ENCODE measurements at regions not wholly inside any gene's neighbourhood (a gene's known extent, or its start where the extent isn't known, plus 50 kb on each side); places are given as distances from the start of the nearest gene placed in this dataset.
"Not testable (repeated sequence)": the region's sequence is repeated elsewhere in the genome, so short reads cannot be mapped to it uniquely, and the experiment has no call there.

- no peak for DNase-seq
Measured at GRCh38 chr18:1503847-1504246, 599.2 kb downstream of the ADCYAP1 start.

GRCh38 chr18:1505856-1506255 lies 601.2 kb downstream of the ADCYAP1 start:
- DNase-seq, result no peak

- no peak for DNase-seq
Measured at GRCh38 chr18:1510542-1511179, 606.0 kb downstream of the ADCYAP1 start.

GRCh38 chr18:1511619-1512311 lies 607.1 kb downstream of the ADCYAP1 start:
- no peak for DNase-seq

DNA sequence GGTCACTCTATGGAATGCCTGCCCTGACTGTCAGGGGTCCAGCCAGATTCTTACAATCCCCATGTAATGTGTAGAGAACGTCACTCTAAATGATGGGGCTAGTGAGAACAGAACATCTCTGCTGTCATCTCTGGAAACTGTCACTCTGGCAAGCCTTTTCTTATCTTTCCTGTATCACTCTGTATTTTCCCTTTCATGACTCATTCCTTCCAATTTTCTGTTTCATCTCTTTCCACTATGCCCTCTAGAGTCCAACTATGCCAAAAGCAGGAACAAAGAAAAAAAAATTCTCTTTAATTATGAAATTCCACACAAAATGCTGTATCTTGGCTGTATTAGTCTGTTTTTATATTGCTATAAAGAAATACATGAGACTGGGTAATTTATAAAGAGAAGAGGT lies 608.8 kb downstream of the ADCYAP1 start:
- DNase-seq, result peak; percentile 0

DNA sequence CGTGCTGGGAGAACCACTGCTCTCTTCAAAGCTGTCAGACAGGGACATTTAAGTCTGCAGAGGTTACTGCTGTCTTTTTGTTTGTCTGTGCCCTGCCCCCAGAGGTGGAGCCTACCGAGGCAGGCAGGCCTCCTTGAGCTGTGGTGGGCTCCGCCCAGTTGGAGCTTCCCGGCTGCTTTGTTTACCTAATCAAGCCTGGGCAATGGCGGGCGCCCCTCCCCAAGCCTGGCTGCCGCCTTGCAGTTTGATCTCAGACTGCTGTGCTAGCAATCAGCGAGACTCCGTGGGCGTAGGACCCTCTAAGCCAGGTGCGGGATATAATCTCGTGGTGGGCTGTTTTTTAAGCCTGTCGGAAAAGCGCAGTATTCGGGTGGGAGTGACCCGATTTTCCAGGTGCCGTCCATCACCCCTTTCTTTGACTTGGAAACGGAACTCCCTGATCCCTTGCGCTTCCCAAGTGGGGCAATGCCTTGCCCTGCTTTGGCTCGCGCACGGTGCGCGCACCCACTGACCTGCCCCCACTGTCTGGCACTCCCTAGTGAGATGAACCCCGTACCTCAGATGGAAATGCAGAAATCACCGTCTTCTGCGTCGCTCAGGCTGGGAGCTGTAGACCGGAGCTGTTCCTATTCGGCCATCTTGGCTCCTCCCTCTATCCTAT lies 617.0 kb downstream of the ADCYAP1 start:
- DNase-seq, result not testable (repeated sequence)

DNA sequence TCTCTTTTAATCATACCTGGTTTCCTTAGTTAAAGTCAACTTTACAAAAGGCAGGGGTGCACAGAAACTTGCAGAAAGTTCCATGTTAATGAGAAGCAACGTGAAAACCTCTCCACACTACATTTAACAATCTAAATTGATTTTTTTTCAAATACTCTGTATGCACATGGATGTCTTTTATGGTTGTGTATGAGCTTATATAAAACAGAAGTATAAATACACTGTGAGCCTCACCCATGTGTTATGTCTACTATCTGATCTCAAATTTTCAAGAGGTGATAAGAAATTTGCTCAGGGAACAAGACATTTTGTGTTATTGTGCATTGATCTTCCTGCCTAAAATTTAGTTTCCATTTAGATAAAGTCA lies 617.6 kb downstream of the ADCYAP1 start:
- DNase-seq, result no peak

DNA sequence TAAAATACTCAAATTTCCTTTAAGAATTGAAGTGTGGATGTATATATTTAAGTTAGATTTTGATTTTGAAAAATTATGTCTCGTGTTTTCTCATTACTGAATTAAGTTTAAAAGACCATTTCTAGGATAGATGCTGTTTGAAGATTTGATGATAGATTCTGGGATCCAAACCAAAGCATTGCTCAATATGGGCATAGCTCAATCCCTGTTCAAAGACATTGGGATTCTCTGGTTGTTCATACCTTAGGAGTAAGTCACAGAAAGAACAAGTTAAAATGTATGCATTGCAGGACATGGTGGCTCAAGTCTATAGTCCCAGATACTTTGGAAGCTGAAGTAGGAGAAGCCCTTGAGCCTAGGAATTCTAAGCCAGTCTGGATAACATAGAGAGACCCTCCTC lies 622.3 kb downstream of the ADCYAP1 start:
- no peak for DNase-seq

GRCh38 chr18:1527805-1528204 lies 623.1 kb downstream of the ADCYAP1 start:
- no peak for DNase-seq

- DNase-seq, result no peak
Measured at GRCh38 chr18:1528447-1528846, 623.8 kb downstream of the ADCYAP1 start.

DNA sequence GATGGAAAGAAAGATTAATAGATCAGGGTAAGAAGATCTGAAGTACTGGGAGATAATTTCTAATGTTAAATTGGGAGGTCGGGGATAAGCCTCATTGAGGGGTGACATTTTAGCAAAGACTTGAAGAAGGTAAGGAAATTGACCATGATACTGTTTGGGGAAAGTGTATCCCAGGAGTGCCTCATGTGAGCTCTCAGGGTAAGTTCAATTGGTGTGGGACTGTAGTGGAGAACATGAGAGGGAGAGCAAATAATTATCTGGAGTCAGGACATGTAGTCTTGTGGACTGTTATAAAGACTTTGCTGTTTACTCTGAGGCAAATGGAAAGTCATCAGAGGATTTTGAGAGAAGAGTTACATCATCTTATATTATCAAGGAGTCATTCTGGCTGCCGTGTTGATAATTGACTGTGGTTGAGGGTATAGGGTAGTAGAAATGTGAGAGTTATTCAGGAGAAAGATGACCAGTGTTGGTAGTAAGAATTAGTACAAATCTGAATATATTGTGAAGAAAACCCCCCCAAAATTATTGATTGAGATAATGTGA lies 624.4 kb downstream of the ADCYAP1 start:
- no peak for DNase-seq

DNA sequence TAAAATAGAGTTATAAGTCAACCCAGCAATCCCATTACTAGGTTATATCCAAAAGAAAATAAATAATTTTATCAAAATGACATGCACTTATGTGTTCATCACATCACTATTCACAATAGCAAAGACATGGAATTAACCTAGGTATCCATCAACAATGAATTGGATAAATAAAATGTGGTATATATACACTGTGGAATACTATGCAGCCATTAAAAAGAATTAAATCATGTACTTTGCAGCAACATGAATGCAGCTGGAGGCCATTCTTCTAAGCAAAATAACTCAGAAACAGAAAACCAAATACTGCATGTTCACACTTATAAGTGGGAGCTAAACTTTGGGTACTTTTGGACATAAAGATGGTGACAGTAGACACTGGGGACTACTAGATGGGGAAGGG lies 626.0 kb downstream of the ADCYAP1 start:
- DNase-seq, result no peak

DNA sequence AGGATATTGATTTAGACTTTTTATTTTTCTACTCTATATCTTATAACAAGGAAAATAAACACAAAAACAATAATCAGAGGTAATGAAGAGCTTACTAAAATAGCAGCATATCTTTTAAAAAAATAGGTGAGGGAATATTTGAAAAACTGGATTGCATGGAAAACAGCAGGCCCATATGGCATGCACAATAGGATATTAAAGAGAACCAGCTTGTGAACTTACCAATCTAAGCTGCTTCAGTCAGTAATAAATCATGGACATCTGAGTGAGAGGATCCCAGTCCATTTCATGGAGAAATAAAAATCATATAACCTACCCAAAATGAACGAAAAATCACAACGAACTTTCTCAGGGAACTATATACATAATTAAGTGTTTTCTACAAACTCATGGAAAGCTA lies 634.6 kb downstream of the ADCYAP1 start:
- DNase-seq, result no peak

DNA sequence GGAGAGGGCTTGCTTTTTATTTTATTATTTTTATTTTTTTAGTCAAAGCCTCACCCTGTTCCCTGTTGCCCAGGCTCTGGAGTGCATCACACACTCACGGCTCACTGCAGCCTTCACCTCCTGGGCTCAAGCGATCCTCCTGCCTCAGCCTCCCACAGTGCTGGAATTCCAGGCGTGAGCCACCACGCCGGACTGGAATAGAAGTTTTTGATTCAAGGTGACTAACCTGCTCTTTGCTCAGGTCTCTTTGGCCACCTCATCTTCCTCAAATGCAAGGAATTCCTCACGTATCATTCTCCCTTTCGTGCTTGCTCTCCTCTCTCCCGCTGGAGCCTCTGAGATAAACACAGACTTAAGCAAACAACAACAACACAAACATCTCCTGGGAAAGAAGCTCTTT lies 636.8 kb downstream of the ADCYAP1 start:
- DNase-seq, result no peak

- no peak for DNase-seq
Measured at GRCh38 chr18:1542230-1542774, 637.6 kb downstream of the ADCYAP1 start.

DNA sequence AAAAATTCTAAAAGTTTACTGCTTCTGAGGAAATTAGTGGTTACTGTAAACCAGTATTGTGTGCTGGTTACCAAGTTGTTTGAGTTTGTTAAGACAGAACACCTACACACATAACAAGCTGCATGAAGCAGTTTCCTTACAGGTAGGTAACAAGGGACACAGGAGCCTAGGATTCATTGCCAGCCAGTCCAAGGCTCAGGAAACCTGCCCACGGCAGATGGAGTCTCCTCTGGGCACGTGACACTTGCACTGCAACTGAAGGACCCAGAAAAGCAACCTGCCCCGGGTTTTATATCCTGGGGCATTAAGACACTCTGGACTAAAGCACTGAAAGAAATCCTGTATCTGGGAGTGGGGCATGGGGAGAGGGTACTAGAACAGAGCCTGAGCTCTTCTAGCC lies 639.3 kb downstream of the ADCYAP1 start:
- DNase-seq, result no peak

DNA sequence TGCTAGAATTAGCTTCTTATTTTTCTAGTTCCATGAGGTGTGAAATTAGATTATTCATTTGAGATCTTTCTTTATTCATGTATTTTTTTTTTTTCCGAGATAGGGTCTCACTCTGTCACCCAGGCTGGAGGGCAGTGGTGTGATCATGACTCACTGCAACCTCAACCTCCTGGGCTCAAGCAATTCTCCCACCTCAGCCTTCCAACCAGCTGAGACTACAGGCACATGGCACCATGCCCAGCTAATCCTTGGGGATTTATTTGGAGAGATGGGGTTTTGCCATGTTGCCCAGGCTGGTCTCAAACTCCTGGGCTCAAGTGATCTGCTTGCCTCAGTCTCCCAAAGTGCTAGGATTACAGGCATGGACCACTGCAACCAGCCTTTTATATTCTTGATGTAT lies 653.0 kb downstream of the ADCYAP1 start:
- not testable (repeated sequence) for DNase-seq

GRCh38 chr18:1559563-1559962 lies 654.9 kb downstream of the ADCYAP1 start:
- DNase-seq, result peak; percentile 49

- DNase-seq, result no peak
Measured at GRCh38 chr18:1564793-1565192, 660.1 kb downstream of the ADCYAP1 start.

GRCh38 chr18:1571206-1571605 lies 666.5 kb downstream of the ADCYAP1 start:
- DNase-seq, result peak; percentile 22

GRCh38 chr18:1573732-1574131 lies 669.1 kb downstream of the ADCYAP1 start:
- DNase-seq, result no peak

DNA sequence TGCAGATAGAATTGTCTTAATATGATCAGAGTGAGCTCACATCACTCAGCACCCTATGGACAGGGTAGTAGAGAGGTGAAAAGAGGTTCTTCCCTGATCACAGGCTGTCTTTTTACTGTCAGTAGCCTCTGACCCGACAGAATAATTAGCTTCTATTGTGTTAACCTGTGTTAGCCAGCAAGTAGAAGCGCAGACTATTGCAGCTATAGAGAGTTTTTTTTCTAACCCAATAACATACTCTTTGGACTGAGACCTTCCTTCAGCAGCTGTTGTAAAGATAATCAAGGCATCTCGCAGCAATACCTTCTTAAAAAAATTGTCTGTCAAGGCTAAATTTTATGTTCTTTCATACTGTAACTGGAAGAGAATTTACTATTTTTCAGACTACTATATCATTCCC lies 670.4 kb downstream of the ADCYAP1 start:
- no peak for DNase-seq

DNA sequence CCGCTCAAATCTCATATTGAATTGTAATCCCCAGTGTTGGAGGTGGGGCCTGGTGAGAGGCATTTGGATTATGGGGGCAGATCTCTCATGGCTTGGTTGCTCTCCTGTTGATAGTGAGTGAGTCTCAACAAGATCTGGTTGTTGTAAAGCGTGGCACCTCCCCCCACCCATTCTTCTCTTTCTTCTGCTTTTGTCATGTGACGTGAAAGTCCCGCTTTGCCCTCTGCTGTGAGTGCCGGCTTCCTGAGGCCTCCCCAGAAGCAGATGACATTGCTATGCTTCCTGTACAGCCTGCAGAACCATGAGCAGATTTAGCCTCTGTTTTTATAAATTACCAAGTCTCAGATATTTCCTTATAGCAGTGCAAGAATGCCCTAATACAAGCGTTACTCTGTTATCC lies 673.8 kb downstream of the ADCYAP1 start:
- DNase-seq, result peak; percentile 2

DNA sequence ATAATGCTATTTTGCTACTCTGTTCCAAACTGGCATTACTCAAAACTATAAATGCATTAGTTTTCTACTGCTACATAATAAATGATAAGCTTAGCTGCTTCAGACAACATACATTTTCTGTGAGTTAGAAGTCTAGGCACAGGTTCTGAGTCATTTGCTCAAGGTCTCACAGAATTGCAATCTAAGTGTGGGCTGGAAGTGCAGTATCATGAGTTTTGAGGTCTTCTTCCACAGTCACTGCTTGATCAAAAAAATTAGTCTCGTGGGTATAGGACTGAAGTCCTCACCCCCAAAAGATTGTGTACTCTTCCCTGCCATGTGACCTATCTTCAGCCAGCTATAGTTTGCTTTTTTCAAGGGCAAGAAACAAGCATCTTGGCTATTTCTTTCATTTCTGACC lies 676.9 kb downstream of the ADCYAP1 start:
- no peak for DNase-seq

Data from inflammatory macrophage treated with lipopolysaccharide for 4 hours (primary cell).